Kidney (tissue), 13 donors: ENCODE measurements at regions not wholly inside any gene's neighbourhood (a gene's known extent, or its start where the extent isn't known, plus 50 kb on each side); places are given as distances from the start of the nearest gene placed in this dataset.

Experiments
- DNase-seq, 5 donors: peaks; one replicate each; pipeline ENCODE4 v3.0.0-alpha.2; 2013 to 2020
- FAIRE-seq: peaks from 2 replicates; lab custom pipeline; 2012; peaks lifted over from hg19 to GRCh38; lab: Jason Lieb, UNC
- H3K27ac ChIP-seq, 2 donors: one replicate each; pipeline ENCODE4 v1.7.0; 2013; ENCODE audit warnings: low read depth in 2 of 2, low read length in 2 of 2, inconsistent platforms in 1 of 2
- H3K27me3 ChIP-seq: one replicate; pipeline ENCODE4 v1.7.1; 2013; ENCODE audit warnings: low read length, inconsistent platforms; ENCODE audit not compliant: control insufficient read depth, insufficient read depth
- H3K36me3 ChIP-seq, 3 donors: one replicate each; pipeline versions ENCODE4 v1.7.0 to v1.7.1; 2013; ENCODE audit warnings: low read length in 3 of 3, control low read depth in 1 of 3, inconsistent platforms in 1 of 3; ENCODE audit not compliant: insufficient read depth in 3 of 3, control insufficient read depth in 2 of 3
- H3K4me1 ChIP-seq, 3 donors: one replicate each; pipeline versions ENCODE4 v1.7.0 to v1.7.1; 2013; ENCODE audit warnings: low read length in 3 of 3, inconsistent platforms in 1 of 3, low read depth in 1 of 3; ENCODE audit not compliant: control insufficient read depth in 2 of 3, insufficient read depth in 2 of 3
- H3K4me3 ChIP-seq, 3 donors: one replicate each; pipeline versions ENCODE4 v1.7.0 to v1.8.1; 2013; ENCODE audit warnings: low read length in 3 of 3, control low read depth in 1 of 3, inconsistent platforms in 1 of 3
- H3K9ac ChIP-seq, 3 donors: one replicate each; pipeline versions ENCODE4 v1.7.0 to v1.7.1; 2013; ENCODE audit warnings: low read length in 3 of 3, control low read depth in 1 of 3, inconsistent platforms in 1 of 3
- H3K9me3 ChIP-seq, 3 donors: one replicate each; pipeline versions ENCODE4 v1.7.0 to v1.7.1; 2013; ENCODE audit warnings: low read length in 3 of 3, control low read depth in 1 of 3, inconsistent platforms in 1 of 3; ENCODE audit not compliant: control insufficient read depth in 2 of 3, insufficient read depth in 1 of 3
- CTCF ChIP-seq: IDR thresholded peaks from 3 replicates; pipeline ENCODE4 v1.5.1; 2012; ENCODE audit warnings: mild to moderate bottlenecking, moderate library complexity, borderline replicate concordance; ENCODE audit not compliant: insufficient read depth; ENCODE audit errors: extremely low read depth
- intact Hi-C: fragments of 100-400 bp; cut with DNase I; formaldehyde crosslinking; loops from one replicate; pipeline ENCODE4 v1.11.1; 2022
- donor health status: control.
- donor health status: control.
- donor health status: control.
- donor health status: control.
- donor health status: control.
- donor health status: DM: yes; HTN: yes; CAD: no.
- donor health status: Normal renal cell carcinoma (clear cell type).

- H3K27me3 ChIP-seq, result no peaks in the 10 kb centered on the region
- no peaks in the 10 kb centered on the region for H3K9me3 ChIP-seq
- H3K36me3 ChIP-seq, result no peaks in the 10 kb centered on the region
- no peak overlapping the region for H3K27ac ChIP-seq
- TF ChIP-seq CTCF, result no peak
- DNase-seq, result peak in 2 of 5 donors; percentile 30 to 36
- intact Hi-C loops, result no loop called here
- H3K4me1 ChIP-seq, result no peaks in the 10 kb centered on the region
- no peak overlapping the region for H3K9ac ChIP-seq
- H3K4me3 ChIP-seq, result no peak overlapping the region
- FAIRE-seq, result no peak
Measured at GRCh38 chr1:2948001-2948750, 73.1 kb upstream of the ACTRT2 start.

GRCh38 chr1:2948751-2949680 lies 72.3 kb upstream of the ACTRT2 start:
- TF ChIP-seq CTCF, result no peak
- FAIRE-seq (no peak), DNase-seq (peak in 2 of 5 donors; percentile 24 to 42)

DNA sequence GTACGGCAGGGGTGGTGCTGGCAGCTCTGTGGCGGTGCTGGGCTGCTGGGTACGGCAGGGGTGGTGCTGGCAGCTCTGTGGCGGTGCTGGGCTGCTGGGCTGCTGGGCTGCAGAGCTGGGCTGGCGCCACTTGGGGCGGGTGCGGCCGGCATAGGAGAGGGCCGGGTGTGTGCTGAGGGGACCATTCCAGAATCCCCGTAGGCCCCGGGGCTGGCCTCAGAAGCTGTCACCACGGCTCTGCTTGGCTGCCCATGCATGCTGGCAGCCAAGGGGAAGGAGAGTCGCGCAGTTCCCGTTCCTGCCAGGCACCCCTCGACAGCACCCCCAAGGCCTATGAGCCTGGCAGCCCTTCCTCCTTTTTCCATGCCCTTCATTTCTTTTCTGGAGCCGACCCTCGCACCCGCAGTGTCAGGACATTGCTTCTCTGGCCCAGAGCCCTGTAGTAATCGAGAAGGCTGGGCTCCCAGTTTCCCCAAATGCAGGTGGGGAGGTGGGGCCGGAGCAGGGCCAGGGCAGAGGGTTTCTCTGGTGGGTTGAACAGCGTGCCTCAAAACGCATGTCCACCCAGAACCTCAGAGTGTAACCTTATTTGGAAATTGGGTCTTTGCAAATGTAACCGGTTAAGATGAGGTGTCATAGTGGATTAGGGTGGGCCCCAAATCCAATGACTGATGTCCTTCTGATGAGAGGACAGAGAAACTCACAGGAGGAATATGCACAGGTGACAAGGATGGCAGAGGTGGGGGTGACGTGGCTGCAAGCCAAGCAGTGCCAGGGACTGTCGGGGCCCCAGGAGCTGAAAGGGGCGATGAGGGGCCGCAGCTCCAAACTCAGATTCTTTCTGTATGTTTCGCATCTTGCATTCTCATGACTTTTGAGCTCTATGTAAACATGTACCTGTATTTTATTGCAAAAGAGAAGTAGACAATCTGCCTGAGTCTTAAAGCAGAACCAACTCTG lies 71.0 kb upstream of the ACTRT2 start:
- intact Hi-C loops, result no loop called here
- no peak for FAIRE-seq

More at GRCh38 chr1:2948751-2949680, 72.3 kb upstream of the ACTRT2 start:
- intact Hi-C loops, result no loop called here
- no peak overlapping the region for H3K27ac ChIP-seq
- H3K36me3 ChIP-seq, result no peaks in the 10 kb centered on the region
- peaks cover 0 to 5% (median 0%) of the 10 kb centered on the region in 3 donors for H3K9me3 ChIP-seq
- no peaks in the 10 kb centered on the region for H3K4me1 ChIP-seq
- H3K9ac ChIP-seq, result no peak overlapping the region
- no peaks in the 10 kb centered on the region for H3K27me3 ChIP-seq
- H3K4me3 ChIP-seq, result no peak overlapping the region

More for the DNA sequence above, 71.0 kb upstream of the ACTRT2 start:
- Histone ChIP-seq H3K4me1 (no peaks in the 10 kb centered on the region), H3K27ac (no peak overlapping the region), H3K9ac (no peak overlapping the region), H3K36me3 (no peaks in the 10 kb centered on the region), H3K9me3 (peaks cover 0 to 7% (median 0%) of the 10 kb centered on the region in 3 donors), H3K4me3 (no peak overlapping the region), H3K27me3 (no peaks in the 10 kb centered on the region)
- peak; percentile 55 to 65 (median 55) for DNase-seq
- TF ChIP-seq CTCF, result no peak
